Neural cell (in vitro differentiated cells): ENCODE measurements at regions not wholly inside any gene's neighbourhood (a gene's known extent, or its start where the extent isn't known, plus 50 kb on each side); places are given as distances from the start of the nearest gene placed in this dataset.

ENCODE experiments used
- EP300 ChIP-seq: fragments of 450-650 bp; conservative IDR thresholded peaks from 2 replicates; pipeline ENCODE4 v1.6.1; 2014; ENCODE audit warnings: antibody characterized with exemption, mild to moderate bottlenecking, moderate library complexity; ENCODE audit not compliant: poor library complexity, severe bottlenecking
- EZH2 ChIP-seq: fragments of 200-600, 300-800 bp; shearing (Covaris generic), sonication (generic); IDR thresholded peaks from 2 replicates; pipeline ENCODE4 v1.6.1; 2014; ENCODE audit warnings: antibody characterized with exemption, low read length, borderline replicate concordance, mild to moderate bottlenecking; ENCODE audit not compliant: insufficient read depth, poor library complexity, severe bottlenecking
- MXI1 ChIP-seq: fragments of 450-650 bp; conservative IDR thresholded peaks from 2 replicates; pipeline ENCODE4 v1.6.1; 2014; ENCODE audit warnings: antibody characterized with exemption, mild to moderate bottlenecking; ENCODE audit not compliant: poor library complexity, severe bottlenecking
- POLR2AphosphoS5 ChIP-seq: IDR thresholded peaks from 2 replicates; pipeline ENCODE4 v1.6.1; 2012
- RAD21 ChIP-seq: fragments of 450-650 bp; conservative IDR thresholded peaks from 2 replicates; pipeline ENCODE4 v1.6.1; 2014; ENCODE audit warnings: antibody characterized with exemption, mild to moderate bottlenecking, moderate library complexity
- SMC3 ChIP-seq: fragments of 450-650 bp; conservative IDR thresholded peaks from 2 replicates; pipeline ENCODE4 v1.6.1; 2014; ENCODE audit warnings: antibody characterized with exemption, mild to moderate bottlenecking, moderate library complexity; ENCODE audit not compliant: poor library complexity
- TAF1 ChIP-seq: IDR thresholded peaks from 2 replicates; pipeline ENCODE4 v1.6.1; 2012; ENCODE audit warnings: low read depth
- TF ChIP-seq, protein P1 (sequence below): fragments of 450-650 bp; IDR thresholded peaks from 2 replicates; pipeline ENCODE4 v1.5.1; 2014; ENCODE audit warnings: antibody characterized with exemption, mild to moderate bottlenecking, moderate library complexity; ENCODE audit not compliant: poor library complexity, severe bottlenecking
- TF ChIP-seq, protein P2 (sequence below): IDR thresholded peaks from 2 replicates; pipeline ENCODE4 v1.6.1; 2012; ENCODE audit warnings: borderline replicate concordance

DNA sequence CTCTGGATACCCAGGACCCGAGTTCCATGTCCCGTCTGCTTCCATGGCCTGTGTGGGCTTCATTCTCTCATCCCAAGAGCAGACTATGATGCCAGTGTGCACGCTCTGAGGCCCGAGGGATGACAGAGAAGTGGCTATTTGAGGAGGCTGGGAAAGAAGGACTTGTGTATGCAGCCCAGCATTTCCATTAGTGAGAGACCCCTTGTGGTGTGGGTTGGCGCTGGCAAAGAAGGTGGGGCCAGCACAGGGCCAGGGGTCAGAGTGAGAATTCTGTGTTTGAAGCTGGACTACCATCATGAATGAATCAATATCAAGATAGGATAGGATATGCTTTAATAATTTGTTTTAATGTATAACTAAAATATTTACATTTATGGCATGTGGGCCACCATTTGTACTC is 200.8 kb downstream of the HIPK3 start:
- TF ChIP-seq, protein P1, sequence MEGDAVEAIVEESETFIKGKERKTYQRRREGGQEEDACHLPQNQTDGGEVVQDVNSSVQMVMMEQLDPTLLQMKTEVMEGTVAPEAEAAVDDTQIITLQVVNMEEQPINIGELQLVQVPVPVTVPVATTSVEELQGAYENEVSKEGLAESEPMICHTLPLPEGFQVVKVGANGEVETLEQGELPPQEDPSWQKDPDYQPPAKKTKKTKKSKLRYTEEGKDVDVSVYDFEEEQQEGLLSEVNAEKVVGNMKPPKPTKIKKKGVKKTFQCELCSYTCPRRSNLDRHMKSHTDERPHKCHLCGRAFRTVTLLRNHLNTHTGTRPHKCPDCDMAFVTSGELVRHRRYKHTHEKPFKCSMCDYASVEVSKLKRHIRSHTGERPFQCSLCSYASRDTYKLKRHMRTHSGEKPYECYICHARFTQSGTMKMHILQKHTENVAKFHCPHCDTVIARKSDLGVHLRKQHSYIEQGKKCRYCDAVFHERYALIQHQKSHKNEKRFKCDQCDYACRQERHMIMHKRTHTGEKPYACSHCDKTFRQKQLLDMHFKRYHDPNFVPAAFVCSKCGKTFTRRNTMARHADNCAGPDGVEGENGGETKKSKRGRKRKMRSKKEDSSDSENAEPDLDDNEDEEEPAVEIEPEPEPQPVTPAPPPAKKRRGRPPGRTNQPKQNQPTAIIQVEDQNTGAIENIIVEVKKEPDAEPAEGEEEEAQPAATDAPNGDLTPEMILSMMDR = no peak
- TF ChIP-seq, protein P2, sequence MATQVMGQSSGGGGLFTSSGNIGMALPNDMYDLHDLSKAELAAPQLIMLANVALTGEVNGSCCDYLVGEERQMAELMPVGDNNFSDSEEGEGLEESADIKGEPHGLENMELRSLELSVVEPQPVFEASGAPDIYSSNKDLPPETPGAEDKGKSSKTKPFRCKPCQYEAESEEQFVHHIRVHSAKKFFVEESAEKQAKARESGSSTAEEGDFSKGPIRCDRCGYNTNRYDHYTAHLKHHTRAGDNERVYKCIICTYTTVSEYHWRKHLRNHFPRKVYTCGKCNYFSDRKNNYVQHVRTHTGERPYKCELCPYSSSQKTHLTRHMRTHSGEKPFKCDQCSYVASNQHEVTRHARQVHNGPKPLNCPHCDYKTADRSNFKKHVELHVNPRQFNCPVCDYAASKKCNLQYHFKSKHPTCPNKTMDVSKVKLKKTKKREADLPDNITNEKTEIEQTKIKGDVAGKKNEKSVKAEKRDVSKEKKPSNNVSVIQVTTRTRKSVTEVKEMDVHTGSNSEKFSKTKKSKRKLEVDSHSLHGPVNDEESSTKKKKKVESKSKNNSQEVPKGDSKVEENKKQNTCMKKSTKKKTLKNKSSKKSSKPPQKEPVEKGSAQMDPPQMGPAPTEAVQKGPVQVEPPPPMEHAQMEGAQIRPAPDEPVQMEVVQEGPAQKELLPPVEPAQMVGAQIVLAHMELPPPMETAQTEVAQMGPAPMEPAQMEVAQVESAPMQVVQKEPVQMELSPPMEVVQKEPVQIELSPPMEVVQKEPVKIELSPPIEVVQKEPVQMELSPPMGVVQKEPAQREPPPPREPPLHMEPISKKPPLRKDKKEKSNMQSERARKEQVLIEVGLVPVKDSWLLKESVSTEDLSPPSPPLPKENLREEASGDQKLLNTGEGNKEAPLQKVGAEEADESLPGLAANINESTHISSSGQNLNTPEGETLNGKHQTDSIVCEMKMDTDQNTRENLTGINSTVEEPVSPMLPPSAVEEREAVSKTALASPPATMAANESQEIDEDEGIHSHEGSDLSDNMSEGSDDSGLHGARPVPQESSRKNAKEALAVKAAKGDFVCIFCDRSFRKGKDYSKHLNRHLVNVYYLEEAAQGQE = no peak
- TF ChIP-seq POLR2AphosphoS5 (no peak), EP300 (no peak), SMC3 (no peak), EZH2 (no peak), RAD21 (no peak), TAF1 (no peak), MXI1 (no peak)
